ENCODE measurements at regions not wholly inside any gene's neighbourhood (a gene's known extent, or its start where the extent isn't known, plus 50 kb on each side); places are given as distances from the start of the nearest gene placed in this dataset.

DNA sequence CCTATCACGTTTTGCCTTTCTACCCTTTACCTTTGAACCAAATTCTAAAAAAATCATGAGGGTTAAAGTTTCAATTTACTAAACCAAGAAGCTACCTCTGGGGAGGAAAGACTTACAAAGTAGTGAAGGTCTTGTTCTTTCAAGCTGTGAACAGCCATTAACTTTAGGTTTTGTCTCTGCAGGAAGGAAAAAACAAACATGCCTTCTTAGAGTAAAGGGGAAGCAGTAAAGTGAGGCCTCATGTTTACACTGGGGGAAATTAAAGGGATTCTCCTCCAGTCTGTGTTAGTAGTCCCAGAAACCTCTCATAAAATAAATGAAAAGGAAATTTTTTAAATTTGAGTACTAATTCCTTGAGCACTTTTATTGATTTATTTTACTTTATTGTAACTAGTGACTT, 780.2 kb upstream of the ADGRL2 start:
- no peak for DNase-seq
- Mint-ChIP-seq H3K9me3 (ENCODE audit: low read depth, unreplicated experiment) (no peaks in the 10 kb centered on the region), H3K4me1 (ENCODE audit: low read depth, unreplicated experiment) (no peaks in the 10 kb centered on the region), H3K27ac (ENCODE audit: unreplicated experiment) (no peak overlapping the region), H3K27me3 (ENCODE audit: unreplicated experiment) (no peaks in the 10 kb centered on the region), H3K4me3 (ENCODE audit: low read depth, unreplicated experiment) (no peak overlapping the region), H3K36me3 (ENCODE audit: insufficient read depth, unreplicated experiment) (no peaks in the 10 kb centered on the region)
- TF ChIP-seq, protein P1, sequence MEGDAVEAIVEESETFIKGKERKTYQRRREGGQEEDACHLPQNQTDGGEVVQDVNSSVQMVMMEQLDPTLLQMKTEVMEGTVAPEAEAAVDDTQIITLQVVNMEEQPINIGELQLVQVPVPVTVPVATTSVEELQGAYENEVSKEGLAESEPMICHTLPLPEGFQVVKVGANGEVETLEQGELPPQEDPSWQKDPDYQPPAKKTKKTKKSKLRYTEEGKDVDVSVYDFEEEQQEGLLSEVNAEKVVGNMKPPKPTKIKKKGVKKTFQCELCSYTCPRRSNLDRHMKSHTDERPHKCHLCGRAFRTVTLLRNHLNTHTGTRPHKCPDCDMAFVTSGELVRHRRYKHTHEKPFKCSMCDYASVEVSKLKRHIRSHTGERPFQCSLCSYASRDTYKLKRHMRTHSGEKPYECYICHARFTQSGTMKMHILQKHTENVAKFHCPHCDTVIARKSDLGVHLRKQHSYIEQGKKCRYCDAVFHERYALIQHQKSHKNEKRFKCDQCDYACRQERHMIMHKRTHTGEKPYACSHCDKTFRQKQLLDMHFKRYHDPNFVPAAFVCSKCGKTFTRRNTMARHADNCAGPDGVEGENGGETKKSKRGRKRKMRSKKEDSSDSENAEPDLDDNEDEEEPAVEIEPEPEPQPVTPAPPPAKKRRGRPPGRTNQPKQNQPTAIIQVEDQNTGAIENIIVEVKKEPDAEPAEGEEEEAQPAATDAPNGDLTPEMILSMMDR (IDR thresholded peaks at IDR 0.05; ENCODE audit: unreplicated experiment) = no peak
- intact Hi-C loops (cut with micrococcal nuclease; ENCODE audit: unreplicated experiment) = no loop called here
- CTCF ChIA-PET = no interaction called here
- no TSS peak for BruUV-seq (replicated peaks)

GRCh38 chr1:81010126-81010525, 790.6 kb upstream of the ADGRL2 start:
- no peaks in the 10 kb centered on the region for H3K27me3 Mint-ChIP-seq (ENCODE audit: unreplicated experiment)
- H3K9me3 Mint-ChIP-seq (ENCODE audit: low read depth, unreplicated experiment) = no peaks in the 10 kb centered on the region
- H3K4me3 Mint-ChIP-seq (ENCODE audit: low read depth, unreplicated experiment) = no peak overlapping the region
- DNase-seq = no peak
- BruUV-seq (replicated peaks) = no TSS peak
- H3K36me3 Mint-ChIP-seq (ENCODE audit: insufficient read depth, unreplicated experiment) = no peaks in the 10 kb centered on the region
- intact Hi-C loops (cut with micrococcal nuclease; ENCODE audit: unreplicated experiment) = no loop called here
- CTCF ChIA-PET = no interaction called here
- no peaks in the 10 kb centered on the region for H3K4me1 Mint-ChIP-seq (ENCODE audit: low read depth, unreplicated experiment)
- TF ChIP-seq, protein P1 (IDR thresholded peaks at IDR 0.05; ENCODE audit: unreplicated experiment) = no peak
- no peak overlapping the region for H3K27ac Mint-ChIP-seq (ENCODE audit: unreplicated experiment)

GRCh38 chr1:81008293-81008692, 792.4 kb upstream of the ADGRL2 start:
- no peaks in the 10 kb centered on the region for H3K9me3 Mint-ChIP-seq (ENCODE audit: low read depth, unreplicated experiment)
- DNase-seq = no peak
- intact Hi-C loops (cut with micrococcal nuclease; ENCODE audit: unreplicated experiment) = no loop called here

DNA sequence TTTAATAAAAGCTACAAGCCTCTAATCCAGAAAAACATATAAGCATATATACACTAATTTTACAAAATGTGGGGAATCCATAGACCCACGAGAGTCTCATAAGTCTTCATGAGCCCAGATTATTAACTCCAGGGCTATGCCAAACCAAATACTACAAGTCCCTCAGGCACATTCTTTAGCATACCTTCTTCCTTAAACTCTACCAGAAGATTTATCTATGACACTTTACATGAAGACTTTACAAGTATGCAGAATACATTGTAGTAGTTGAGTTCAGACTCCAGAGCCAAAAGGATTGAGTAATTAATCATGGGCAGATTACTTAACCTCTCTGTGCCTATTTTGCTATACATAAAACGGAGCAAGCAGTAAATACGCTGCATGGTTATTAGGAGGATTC, 793.7 kb upstream of the ADGRL2 start:
- DNase-seq = no peak
- intact Hi-C loops (cut with micrococcal nuclease; ENCODE audit: unreplicated experiment) = no loop called here
- no peak overlapping the region for H3K4me3 Mint-ChIP-seq (ENCODE audit: low read depth, unreplicated experiment)

More at GRCh38 chr1:81008293-81008692, 792.4 kb upstream of the ADGRL2 start:
- Mint-ChIP-seq H3K4me1 (ENCODE audit: low read depth, unreplicated experiment) (no peaks in the 10 kb centered on the region), H3K4me3 (ENCODE audit: low read depth, unreplicated experiment) (no peak overlapping the region), H3K27ac (ENCODE audit: unreplicated experiment) (no peak overlapping the region), H3K27me3 (ENCODE audit: unreplicated experiment) (no peaks in the 10 kb centered on the region), H3K36me3 (ENCODE audit: insufficient read depth, unreplicated experiment) (no peaks in the 10 kb centered on the region)
- CTCF ChIA-PET = no interaction called here
- no TSS peak for BruUV-seq (replicated peaks)
- TF ChIP-seq, protein P1 (IDR thresholded peaks at IDR 0.05; ENCODE audit: unreplicated experiment) = no peak

More for the DNA sequence above, 793.7 kb upstream of the ADGRL2 start:
- BruUV-seq (replicated peaks) = no TSS peak
- Mint-ChIP-seq H3K27me3 (ENCODE audit: unreplicated experiment) (no peaks in the 10 kb centered on the region), H3K9me3 (ENCODE audit: low read depth, unreplicated experiment) (no peaks in the 10 kb centered on the region), H3K36me3 (ENCODE audit: insufficient read depth, unreplicated experiment) (no peaks in the 10 kb centered on the region), H3K27ac (ENCODE audit: unreplicated experiment) (no peak overlapping the region), H3K4me1 (ENCODE audit: low read depth, unreplicated experiment) (no peaks in the 10 kb centered on the region)
- CTCF ChIA-PET = no interaction called here
- TF ChIP-seq, protein P1 (IDR thresholded peaks at IDR 0.05; ENCODE audit: unreplicated experiment) = no peak
